ENCODE measurements at regions not wholly inside any gene's neighbourhood (a gene's known extent, or its start where the extent isn't known, plus 50 kb on each side); places are given as distances from the start of the nearest gene placed in this dataset.
"Not testable (repeated sequence)": the region's sequence is repeated elsewhere in the genome, so short reads cannot be mapped to it uniquely, and the experiment has no call there.

DNA sequence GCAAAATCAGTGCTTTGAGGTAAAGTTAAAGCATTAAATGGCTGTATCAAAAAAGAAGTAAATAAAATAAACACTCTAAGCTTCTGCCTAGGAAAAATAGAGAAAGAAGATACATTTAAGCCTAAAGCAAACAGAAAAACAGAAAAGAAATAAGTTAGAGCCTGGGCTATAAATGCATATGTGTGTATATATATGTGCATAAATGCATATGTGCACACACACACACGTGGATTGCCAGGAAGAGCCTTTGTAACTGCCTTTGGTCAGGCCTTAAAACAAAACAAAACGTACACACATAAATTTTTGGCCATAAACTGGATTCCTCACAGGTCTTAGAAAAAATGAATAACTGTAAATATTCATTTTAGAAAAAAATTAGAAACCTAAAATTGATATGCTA is 925.8 kb downstream of the MRPL39 start:
- DNase-seq, result no peak

DNA sequence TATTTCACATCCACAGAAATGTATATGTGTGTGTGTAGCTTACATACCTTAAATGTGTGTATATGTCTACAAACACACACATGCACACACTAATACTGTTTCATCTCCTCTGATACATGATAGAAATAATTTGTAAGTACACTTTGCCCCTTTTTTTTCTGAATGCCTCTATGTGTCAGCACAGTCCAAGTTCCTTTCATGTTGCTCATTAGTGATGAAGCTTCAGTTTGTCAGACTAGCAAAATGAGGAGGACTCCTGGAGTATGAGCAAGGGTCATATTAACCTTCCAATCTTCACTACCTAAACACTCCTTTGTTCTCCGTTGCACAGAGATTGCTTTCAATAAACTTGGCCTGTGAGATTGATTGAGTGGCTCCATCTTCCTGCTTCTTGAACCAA is 935.4 kb downstream of the MRPL39 start:
- DNase-seq, result no peak

DNA sequence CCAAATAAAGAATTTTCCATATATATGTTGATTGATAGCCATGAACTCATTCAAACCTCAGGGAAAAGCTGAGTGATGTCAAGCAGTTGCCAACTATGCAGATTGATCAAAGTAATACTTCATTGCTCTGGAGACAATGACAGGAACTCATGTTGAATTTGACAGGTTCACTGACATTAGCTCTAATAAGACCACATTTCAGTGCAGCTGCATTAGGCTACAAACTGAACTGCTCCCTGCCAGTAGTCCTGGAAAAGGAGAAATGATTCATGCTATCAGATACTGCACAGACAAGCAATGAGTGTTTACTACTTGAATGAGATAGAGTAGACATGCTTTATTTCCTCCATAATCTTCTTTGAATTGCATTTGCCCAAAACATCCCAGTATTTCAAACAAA is 948.4 kb downstream of the MRPL39 start:
- no peak for DNase-seq

DNA sequence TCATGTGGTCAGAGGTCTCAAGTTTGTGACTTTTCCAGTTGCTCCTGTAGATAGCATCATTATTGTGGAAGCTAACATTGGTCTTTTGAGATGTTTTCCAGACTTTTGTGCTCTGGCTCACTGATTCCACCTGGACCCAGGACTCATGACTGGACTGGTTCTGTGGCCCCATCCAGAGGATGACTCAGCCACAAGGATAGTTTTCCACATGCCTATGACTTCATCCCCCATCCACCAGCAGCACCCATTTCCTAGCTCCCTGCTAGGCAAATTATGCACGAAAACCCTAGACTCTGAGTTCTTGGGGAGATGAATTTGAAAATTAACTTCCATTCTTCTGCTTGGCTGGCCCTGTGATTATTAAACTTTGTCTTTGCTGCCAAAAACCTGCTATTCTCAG is 949.3 kb downstream of the MRPL39 start:
- DNase-seq, result no peak

DNA sequence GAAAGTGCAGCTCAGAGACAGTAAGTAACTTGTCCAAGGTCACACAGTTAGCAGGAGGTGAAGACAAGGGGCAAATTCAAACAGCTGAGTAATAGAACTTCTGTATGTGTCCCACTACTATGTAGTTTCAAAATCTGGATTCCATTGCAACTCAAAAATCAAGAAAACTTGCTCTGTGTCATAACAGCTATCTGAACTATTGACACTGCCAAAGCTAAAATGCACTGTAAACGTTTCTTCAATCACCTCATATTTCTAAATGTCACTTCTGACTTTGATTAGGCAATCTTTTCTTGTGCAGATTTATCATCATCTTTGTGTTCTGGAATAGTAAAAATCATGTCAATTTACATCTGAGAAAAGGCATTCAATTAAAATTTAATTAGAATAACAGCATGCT is 957.6 kb downstream of the MRPL39 start:
- DNase-seq, result no peak

DNA sequence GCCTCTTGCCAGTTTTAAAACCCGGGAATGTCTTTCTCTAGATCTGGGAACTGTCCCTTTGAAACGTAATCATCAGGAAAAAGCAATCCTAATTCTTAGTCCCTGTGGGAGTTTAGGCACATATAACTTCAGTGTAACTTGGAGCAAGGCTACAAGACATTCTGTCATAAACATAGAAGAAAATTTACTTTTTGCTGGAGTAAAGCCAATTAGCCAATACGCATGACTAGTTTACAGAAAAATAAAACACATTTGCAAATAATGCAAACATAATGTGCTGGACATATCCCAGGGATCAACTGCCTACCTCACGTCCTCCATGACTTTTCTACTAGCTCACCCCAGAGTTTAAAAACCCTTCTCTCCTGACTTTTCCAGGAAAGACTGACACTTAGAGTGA is 970.6 kb downstream of the MRPL39 start:
- DNase-seq, result no peak

DNA sequence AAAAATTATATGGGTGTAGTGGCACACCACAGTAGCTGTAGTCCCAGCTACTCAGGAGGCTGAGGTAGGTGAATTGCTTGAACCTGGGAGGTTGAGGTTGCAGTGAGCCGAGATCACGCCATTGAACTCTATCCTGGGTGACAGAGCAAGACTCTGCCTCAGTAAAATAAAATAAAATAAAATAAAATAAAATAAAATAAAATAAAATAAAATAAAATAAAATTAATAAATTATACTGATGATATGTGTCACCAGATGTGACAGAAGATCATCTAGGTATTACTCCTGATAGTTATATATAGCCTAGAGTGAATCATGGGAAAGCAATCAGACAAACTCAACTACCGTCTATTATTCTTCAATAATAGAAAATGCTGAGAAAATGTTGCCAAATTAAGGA is 972.5 kb downstream of the MRPL39 start:
- no peak for DNase-seq

DNA sequence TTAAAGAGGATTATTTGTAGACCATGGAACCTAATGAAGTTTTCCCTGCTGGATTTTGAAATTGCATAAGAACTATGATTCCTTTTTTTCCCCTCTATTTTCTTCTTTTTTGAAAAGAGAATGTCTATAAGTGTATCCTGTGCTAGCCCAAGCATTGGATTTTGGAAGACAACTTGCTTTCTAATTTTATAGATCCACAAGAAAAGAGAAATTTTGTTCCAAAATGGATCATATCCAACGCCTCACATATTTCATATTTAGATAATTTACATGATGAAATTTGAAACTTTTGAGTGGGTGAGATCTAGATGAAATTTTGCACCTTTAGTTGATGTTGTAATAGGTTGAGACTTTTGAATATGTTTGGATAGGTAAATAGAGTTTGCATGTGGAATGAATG is 978.7 kb downstream of the MRPL39 start:
- DNase-seq, result no peak

DNA sequence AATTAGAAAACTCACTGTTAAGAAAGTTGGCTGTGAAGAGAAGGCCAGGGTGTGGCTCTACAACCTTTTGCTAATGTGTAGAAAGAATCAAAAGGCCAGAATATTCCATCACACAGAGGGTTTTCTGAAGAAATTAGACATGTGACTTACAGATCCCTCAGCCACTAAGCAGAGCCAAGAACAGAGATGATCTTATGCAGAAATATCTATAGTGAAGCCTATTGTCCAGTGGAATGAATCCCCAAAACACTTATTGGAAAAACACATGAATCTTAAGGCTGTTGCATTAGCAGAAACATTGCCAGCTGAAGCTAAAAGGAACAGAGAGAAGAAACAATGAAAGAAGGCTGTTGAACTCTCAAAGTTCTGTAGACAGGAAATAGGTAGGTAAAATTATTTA is 979.2 kb downstream of the MRPL39 start:
- no peak for DNase-seq

DNA sequence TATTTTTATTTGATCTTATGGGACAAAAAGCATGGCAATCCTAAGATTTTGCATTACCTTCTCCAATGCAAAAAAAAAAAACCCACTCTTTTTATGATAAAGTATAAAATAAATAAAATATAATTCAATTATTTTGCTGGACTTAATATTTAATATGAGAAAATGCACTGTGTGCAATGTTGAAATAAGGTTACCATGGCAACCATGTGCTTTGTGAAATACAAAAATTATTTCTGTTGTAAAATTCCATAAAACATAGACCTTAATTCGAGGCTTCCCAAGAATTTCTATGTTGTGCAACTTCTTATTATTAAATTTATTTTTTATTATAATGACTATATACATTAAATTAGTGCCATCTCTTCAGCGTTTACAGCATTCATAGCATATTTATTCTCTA is 989.5 kb downstream of the MRPL39 start:
- DNase-seq, result no peak

DNA sequence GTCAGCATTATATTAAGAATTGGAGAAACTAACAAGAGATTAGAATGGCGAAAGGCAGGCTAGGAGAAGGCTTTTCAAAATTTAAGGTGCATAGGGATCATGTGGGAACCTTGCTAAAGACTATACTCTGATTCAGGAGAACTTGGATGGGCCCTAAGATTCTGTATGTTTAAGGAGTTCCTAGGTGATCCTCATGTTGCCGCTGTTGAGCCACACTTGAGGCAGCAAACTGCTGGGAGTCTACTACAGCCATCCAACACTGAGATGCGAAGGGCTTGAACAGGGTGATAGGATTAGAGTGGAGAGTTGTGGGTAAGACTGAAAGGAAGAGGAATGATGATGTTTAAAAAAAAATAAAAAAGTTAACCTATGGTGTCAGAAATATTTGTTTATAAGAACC is 1013.2 kb downstream of the MRPL39 start:
- no peak for DNase-seq

DNA sequence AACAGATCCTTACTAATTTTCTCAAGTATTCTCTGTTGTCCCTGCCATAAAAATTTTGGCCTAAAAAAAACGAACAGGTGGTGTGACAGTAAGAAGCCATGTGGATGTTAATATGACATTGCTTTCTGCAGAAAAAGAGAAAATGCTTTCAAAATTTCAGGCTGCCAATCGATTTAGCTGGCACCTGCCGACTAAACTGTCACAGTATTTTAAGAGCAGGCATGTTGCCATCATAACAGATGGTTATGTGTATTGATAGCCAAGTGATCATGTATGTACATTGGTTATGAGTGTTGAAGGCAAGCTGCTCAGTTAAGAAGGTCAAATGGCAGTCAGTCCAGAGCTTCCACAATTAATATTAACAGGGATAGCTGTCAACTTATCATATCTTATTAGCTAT is 1017.0 kb downstream of the MRPL39 start:
- DNase-seq, result no peak

DNA sequence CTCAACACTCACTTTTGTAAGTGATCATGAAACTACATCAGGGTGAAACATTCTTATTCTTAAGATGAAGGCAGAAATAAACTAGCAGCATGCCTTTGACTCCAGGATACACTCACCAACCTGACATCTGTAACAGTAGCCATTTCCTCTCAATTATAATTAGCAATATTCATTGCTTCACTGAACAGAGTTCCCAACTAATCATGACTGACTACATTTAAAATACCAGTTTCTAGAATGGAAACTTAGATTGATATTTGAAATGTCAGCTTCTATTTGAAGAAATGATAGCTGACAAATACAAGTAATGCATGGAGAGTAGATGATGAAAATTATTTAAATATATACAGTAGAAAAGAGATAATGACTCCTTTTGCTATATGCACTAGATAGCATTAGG is 1023.8 kb downstream of the MRPL39 start:
- DNase-seq, result no peak

DNA sequence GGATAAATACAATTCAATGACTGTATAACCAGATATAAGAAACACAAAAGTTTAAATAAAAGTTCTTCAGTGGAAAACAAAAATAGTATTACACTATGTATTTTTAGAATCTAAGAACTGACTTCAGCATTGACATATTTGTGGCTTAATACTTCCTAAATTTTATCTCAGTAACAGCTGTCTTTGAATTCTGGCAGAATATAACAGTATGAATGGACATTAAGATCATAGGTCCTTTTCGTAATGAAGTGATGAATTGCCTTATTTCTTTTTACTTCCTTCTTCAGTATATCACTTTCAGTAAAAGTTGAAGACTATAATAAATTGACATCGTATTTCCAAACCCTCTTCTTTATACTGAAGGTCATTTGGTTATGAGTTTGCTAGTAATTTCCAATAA is 1030.0 kb downstream of the MRPL39 start:
- no peak for DNase-seq

DNA sequence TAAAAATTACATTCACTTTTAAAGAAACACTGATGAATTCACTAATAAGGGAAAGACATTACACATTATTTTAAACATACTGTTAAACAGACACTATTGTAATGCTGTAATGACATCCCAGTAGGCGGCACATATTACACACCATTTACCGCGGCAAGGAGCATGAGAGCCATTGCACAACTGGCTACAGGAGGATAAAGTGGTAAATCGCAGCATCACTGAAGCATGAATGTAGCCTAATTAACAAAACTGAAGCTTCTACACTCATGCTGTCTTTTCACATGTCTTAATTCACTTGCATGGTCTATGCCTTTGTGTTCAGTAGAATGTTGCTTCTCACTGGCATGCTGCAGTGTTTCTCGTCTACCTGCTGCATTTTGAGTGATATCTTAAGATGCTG is 1046.0 kb downstream of the MRPL39 start:
- DNase-seq, result no peak

DNA sequence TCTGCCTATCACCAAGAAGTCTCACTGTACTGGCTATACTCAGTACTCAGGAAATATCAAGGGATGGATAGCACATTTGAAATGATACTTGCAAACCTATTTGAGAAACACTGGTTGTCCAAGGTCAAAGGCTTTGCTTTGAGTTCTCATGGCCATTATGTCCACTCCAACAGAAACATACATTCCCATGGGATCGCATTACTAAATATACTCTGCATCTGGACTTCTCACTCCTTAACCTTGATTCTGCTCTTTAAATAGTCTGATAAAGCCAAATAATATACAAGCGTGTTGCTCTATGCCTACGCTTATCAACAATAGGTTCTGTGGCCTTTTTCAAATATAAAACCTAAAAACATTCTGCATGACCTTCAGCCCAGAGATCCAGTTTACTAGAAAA is 1054.8 kb downstream of the MRPL39 start:
- no peak for DNase-seq

DNA sequence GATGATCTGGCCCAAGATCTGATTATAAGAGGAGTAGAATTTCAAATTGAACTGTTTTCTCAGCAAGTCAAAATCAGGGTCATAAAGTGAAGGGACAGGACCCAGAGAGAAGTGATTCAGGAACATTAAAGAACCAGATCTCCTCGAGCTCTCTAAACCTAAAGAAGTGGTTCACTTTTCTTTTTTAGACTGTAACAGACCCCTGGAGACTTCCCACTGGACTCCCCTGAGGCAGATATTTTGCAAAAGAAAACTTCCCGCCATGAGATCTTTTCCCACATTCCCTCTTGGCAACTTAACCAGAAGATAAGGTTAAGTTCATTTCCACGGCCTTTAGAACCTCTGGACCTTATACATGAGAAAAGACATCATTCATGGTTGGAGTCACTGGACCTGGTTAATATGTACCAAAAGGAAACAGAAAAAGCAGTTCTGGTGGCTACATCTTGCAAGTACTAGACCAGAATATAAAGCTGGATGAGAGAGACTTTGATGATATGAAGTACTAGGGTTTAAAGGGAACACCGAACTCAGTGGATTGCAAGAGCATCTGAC is 1061.4 kb downstream of the MRPL39 start:
- DNase-seq, result no peak

DNA sequence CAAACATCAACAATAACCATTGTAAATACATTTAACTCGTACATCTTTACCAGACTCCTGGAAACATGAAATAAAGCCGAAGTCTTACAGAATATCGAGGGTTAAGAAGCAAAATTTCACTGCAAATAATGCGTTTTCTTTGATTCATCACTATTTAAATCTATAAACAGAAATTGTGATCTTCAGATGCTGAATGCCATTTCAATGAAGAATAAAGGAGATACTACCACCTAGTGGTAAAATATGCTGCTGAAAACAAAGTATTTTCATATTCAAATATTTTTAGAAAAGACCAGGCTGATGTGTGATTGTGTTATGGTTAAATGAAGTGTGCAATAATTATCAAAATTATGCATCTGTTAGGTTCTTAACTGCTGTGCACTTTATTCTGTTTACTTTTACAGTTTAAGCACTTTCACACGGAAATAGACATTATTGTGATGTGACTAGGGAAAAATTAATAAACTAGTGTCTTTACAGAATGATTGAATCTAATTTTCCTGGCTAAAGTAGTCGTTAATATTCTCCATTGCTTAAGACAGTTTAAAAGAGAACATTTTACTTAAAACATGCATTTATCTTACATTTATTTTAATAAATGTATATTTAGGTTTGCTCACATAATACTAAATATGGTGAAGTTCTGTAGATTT is 1093.1 kb downstream of the MRPL39 start:
- no peak for DNase-seq

DNA sequence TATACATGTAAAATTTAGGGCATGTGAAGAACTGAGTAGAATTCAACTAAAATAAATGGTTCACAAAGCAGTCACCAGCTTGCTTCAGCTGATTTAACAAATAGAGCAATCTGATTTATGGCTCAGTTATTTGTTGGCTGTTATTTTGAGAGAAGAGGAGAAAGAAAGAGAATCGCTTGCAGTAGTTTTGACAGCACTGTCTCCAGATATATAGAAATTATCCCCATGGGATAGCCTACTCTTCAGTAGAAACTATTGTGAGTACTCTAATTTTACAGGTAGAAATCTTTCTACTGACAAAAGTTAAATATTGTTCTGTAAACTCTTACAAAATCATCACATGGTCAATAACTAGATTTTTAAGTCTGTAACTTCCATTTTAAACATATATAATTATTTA is 1098.2 kb downstream of the MRPL39 start:
- no peak for DNase-seq

DNA sequence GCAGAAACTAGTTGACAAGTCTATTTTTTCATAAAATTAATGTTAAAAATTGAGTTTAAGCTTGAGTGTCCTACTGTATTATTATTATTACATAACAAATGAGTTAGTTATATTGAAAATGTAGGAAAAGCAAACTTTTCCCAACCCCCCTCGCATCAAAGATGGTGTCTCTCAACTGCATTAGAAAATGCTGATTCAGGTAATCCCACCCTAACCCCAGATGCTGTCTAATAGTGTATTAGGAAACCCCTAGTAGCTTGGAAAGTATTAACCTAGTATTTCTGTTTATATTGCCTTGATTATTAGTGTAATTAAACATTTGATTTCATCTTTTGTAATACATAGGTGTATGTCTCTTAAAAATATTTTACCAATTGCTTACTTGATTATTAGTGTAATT is 1120.3 kb downstream of the MRPL39 start:
- no peak for DNase-seq

DNA sequence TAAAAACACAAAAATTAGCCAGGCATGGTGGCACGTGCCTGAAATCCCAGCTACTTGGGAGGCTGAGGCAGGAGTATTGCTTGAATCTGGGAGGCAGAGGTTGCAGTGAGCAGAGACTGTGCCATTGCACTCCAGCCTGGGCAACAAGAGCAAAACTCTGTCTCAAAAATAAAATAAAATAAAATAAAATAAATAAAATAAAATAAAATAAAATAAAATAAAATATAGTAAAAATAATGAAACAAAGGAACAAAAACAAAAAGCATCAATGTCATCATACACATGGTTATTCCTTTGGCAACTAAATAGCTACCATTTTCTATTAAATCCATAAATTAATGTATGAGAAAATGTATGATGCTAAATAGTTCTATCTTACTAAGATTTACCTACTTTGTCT is 1123.9 kb downstream of the MRPL39 start:
- not testable (repeated sequence) for DNase-seq

DNA sequence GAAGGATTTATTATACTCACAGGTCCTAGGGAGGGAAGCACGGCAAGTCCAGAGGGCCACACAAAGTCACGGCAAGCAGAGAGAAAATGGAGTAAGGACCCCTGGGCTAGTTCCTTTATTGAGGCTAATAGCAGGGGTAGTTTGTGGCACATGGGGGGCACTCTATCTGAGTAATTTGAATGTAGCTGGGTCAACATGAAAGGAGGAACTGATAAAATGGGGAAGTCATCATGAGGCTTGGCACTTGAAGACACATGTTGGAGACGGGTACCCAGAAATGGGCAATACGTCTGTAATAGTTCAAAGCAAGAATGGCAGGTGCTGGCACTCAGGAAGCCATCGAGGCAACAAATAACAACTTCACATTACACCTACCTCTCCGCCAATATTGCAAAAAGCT is 1136.4 kb downstream of the MRPL39 start:
- no peak for DNase-seq

DNA sequence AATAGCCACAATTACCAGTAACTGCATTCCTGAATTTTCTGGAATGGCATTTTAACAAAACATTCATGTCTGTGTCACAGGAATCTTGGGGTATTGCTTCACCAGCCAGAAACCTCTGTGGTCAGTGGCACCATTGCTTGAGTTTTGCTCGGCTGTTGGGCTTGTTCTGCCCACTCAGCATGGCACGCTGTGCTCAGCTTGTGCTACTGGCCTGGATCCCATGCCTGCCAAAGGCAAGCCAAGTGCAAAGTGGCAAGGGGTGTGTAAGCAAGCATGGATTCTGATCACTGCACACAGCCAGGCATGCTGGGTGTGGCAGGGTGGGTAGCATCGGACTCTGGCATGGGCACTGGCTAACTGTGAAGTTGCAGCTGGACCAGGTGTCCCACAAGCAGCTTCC is 1150.9 kb downstream of the MRPL39 start:
- DNase-seq, result no peak

DNA sequence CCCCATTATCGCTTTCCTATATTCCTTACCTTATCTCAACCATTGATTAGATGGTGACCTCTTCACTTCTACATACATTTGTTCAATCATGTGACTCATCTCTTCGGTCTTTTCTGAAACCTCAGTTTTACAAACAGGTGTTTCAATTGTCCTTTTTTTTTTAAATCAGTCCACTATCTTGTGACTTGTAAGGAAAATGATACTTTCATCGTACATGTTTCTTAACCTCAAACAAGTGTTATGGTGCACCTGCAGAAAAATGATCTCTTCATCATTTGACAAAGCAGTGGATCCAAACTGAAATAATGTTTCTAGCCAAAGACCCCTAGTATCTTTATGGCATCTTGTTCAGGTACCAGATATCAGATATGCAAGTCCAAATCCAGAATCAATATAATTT is 1157.2 kb downstream of the MRPL39 start:
- no peak for DNase-seq

DNA sequence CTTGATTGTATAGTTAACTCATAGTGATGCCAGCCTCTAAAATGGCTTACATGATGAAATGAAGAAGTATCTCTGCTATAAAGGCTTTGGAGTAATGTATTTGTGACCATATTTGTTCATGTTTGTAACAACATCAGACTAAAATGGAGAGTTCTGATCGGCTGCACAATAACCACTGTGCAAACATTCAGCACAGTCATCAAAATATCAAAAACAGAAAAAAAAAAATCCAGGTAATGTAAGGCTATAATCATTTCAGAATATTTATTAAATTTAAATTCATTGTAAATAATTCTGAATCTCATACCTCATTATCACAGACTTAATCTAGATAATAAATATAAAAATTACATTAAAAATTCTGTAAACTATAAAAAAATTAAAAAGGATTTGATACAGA is 1161.8 kb downstream of the MRPL39 start:
- no peak for DNase-seq

DNA sequence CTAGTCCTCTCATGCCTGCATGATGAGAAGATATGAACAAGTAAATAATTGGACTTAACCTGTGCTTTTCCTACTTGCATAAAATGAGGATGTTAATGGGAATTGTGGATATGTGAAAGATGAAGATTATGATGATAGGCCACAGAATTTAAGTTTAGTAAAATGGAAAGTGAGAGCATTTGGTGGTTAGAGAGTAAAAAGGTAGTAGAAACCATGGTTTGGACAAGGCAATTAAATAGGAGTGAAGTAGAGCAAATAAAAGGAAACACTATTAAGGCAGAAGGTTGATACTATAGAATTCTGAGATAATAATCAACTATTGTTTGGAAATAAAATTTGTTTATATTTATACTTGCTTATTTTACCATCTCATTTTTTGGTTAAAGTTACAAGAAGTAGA is 1162.5 kb downstream of the MRPL39 start:
- no peak for DNase-seq

Data from activated naive CD4-positive, alpha-beta T cell (primary cell).